CD4-positive, alpha-beta T cell treated with Interleukin-15 for 4 hours (primary cell): ENCODE measurements at regions not wholly inside any gene's neighbourhood (a gene's known extent, or its start where the extent isn't known, plus 50 kb on each side); places are given as distances from the start of the nearest gene placed in this dataset.

ENCODE experiments used
- DNase-seq: peaks from one replicate; pipeline ENCODE4 v3.0.0-alpha.2; 2020; ENCODE audit warnings: low spot score

GRCh38 chr16:56140645-56141044 is 50.6 kb upstream of the GNAO1 start:
- DNase-seq: no peak

- no peak for DNase-seq
Observed at GRCh38 chr16:56137269-56137668, 54.0 kb upstream of the GNAO1 start.

DNA sequence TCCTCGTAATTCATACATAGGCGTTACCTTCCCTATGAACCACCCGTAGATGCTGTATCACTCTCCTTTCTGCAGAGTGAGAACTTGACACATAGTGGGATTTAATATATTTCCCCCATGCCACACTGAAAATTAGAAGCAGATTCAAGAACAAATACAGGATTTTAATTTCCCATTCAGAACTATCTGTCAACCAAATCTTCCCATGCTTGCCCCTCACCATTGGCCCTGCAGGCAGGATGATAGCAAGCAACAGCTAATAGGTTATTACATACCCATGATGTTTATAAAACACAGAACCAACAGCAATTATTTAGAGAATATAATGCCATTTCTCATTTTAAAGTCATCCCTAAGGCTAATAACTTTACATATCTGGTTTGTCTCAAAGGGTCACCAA is 55.0 kb upstream of the GNAO1 start:
- DNase-seq: no peak

GRCh38 chr16:56134790-56135189 is 56.5 kb upstream of the GNAO1 start:
- DNase-seq: no peak

GRCh38 chr16:56125922-56126321 is 65.4 kb upstream of the GNAO1 start:
- DNase-seq: no peak

DNA sequence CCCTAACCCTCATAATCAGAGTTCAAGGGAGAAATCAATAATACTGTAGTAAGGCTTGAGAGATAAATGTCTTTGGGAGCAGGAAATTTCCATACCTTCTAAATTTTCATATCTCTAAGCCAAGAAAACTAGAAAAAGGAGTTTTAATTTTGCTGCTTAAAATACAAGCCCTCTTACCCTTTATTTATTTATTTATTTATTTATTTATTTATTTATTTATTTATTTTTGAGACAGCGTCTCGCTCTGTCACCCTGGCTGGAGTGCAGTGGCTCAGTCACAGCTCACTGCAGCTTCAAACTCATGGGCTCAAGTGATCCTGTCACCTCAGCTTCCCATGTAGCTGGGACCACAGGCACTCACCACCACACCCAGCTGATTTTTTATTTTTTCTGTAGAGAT is 69.0 kb upstream of the GNAO1 start:
- DNase-seq: no peak

- DNase-seq: no peak
Observed at GRCh38 chr16:56121156-56121500, 70.2 kb upstream of the GNAO1 start.

DNA sequence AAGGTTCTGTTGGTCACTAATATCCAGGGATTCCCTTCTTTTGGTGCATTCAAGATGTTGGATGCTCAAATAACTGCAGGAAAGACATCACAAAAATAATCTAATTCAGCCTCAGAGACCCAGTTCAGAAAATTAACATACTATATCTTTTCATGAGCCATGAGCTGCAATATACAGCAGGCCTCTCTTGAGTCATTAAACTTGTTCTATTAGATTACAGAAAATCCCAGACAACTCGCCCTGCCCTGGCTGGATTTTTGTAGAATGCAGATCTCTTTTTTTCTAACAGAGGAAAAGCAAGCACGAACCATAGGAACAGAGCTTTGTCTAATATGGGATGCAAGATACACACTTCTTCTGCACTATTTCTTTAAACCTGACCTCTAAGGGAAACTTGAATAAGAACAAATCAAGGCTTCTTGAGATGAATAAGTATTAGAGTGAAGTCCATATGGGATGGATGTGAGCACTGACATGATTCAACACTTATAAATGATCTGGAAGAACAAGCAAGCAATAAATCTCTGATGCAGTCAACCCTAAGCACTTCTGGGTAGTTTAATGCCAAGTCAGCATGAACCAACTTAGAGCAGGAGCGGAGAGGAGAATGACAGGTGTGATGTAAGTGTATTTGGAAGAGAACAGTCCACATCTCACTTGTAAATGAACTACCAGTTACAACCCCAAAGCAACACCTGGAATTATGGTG is 70.7 kb upstream of the GNAO1 start:
- no peak for DNase-seq

DNA sequence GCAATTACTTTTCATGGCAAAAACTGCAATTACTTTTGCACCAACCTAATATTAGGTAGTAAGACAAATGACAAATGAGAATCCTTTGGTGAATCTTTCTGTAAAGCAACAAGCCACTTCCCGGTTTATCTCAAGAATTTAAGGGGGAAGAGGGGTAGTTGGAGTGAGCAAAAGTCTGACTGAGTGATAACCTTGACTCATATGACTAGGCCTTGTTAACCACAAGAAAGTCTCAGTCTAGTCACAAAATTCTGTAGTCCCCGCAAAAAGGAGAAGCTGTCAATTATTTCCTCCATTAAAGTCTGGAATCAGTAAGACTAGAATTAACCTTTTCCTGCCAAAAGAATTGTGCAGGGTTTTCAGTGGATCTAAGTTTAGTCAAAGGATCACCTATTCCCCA is 72.2 kb upstream of the GNAO1 start:
- peak; percentile 2 for DNase-seq

DNA sequence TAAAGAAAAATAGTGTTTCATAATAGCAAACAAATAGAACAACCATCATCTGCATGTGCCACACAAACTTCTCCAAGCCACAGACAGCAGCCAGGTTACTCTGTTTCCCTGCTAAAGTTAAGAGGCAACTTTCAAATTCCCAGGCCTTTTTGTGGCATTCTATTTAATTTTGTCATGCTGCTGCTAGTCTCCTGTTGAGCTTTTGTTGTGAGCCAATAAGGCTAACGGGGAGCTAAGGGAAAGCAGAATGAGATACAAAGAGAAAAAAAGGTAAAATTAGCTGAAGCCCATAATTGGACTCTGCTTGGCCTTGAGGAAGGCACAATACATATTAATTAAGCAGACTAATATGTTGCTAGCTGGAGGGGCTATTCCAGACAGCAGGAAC is 74.7 kb upstream of the GNAO1 start:
- no peak for DNase-seq

- DNase-seq: no peak
Observed at GRCh38 chr16:56115817-56116576, 75.3 kb upstream of the GNAO1 start.

DNA sequence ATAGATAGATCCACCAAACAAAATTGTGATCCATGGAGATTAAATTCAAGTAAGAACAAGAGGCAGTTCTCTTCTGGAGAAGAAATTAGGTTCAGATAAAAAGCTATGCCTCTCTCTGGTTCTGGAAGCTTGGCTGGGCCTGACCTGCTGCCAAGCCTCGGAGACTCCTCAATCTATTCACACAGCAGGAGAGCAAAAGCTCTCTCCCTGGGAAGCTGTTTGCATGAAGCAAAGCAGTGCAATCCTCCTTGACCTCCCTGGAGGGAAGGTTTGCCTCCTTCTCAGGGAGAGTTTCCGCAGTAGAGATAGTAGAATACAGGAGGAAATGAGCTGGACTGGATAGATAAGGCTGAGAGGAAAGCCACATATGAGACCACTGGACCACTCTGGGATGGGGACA is 78.1 kb upstream of the GNAO1 start:
- DNase-seq: no peak

GRCh38 chr16:56111100-56111499 is 80.2 kb upstream of the GNAO1 start:
- DNase-seq: no peak

DNA sequence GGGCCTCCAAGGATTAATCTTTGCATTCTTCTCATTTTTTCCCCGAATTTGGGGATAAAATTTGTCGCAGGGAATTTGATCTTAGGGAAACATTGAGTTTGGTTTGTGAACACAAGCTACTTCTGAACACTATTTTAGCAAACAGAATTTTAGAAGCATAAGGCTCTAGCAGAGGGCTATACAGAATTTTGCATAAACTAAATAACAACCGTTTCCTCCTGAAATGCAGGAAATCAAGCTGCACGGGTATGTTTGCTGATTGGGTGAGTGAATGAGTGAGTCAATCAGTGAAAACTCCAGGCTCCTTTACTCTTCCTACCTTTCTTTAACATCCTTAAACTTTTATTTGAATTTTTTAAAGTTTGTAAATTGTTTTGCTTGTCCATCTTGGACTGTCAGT is 81.3 kb upstream of the GNAO1 start:
- DNase-seq: no peak

DNA sequence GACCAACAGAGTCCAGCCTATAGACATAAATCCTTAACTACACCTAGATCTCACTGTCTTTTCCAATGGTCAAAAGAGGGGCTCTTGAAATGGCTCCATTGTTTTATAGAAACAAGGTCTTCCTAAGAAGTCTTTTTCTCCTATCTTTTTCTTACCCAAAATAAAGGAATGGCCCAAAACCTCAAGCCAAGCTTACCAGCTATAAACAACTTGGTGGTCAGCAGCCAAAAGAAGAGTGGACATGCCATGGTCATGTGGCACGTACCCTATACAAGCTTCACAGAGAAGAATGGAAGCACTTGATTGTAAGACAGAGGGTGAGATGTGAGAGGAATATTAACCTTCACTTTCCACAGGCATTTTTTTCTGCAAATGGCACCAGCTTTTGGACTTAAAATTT is 82.1 kb upstream of the GNAO1 start:
- DNase-seq: no peak

DNA sequence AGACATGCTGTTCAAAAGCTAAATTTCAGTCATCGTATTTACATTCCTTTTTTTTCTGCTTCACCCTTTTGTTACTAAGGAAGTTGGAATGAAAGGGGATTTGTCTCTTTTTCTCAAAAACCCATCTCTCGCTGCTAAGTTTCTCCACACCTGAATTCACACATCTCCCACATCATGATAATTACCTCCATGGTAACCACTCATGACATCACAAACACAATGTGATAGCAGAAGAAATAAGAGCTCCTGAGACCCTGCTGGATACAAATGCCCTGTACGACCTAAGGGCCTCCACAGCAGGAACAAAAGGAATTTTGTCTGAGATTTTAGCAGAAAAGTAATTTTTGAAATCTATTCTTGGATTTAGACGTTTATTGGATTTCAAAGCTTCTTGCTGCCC is 82.6 kb upstream of the GNAO1 start:
- DNase-seq: no peak

GRCh38 chr16:56108056-56108471 is 83.2 kb upstream of the GNAO1 start:
- no peak for DNase-seq

GRCh38 chr16:56106527-56106926 is 84.8 kb upstream of the GNAO1 start:
- no peak for DNase-seq

GRCh38 chr16:56102906-56103305 is 88.4 kb upstream of the GNAO1 start:
- DNase-seq: no peak

DNA sequence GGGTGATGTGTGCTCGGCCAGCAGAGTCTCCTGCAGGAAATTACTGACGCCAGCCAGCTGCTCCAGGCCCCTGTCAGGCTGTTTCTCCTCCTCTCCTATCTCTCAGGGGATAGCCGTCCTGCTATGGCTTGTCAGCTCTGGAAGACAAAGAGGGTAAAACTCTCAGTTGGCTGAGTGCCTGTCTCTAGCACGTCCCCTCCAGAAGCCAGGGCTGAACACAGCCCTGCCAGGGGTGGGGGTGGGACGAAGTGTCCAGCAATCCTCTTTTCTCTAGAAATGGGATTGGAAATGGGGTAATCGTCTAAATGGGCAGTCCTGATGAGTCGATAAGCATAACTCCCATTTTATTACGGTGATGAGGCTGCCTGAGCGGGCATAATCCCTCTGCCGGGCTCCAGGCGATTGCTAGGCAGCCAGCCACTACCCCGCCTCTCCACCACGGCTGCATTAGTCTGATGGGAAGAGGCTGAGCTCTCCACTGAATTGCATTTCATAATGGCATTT is 89.1 kb upstream of the GNAO1 start:
- no peak for DNase-seq

DNA sequence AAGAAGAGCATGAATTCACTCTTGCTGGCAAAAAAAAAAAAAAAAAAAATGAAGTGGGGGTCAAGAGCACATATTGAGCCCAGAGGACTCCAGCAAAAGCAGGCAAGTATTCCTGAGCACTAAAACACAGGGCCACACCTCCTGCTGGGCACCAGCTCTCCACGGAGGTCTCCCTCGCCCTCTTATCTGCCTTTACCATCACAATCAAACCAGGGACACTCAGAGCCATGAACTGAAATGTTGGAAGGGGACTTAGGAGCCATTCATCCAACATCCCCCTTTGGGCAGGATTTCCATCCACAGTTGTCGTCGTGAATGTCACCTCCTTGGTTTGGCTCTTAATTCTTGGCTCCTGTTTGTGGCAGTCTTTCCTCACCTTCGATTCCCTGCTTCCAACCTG is 89.8 kb upstream of the GNAO1 start:
- DNase-seq: no peak

- DNase-seq: no peak
Observed at GRCh38 chr16:56097306-56097705, 94.0 kb upstream of the GNAO1 start.

- no peak for DNase-seq
Observed at GRCh38 chr16:56094231-56094630, 97.1 kb upstream of the GNAO1 start.

DNA sequence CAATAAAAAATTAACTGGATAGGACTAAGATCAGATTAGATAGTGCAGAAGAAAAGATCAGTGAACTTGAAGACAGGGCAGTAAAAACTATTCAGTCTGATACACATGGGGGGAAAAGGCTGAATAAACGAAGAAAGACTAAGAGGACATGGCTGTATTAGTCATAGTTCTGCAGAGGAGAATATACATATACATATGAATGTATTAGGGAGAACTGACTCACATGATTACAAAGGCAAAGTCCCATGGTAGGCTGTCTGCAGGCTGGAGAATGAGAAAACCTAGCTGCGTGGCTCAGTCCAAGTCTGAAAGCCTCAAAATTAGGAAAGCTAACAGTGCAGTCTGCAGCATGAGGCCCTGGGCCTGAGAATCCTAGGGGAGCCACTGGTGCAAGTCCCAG is 98.2 kb upstream of the GNAO1 start:
- no peak for DNase-seq
